ENCODE measurements at regions not wholly inside any gene's neighbourhood (a gene's known extent, or its start where the extent isn't known, plus 50 kb on each side); places are given as distances from the start of the nearest gene placed in this dataset.

GRCh38 chr9:31243386-31243785 lies 1141.1 kb upstream of the ACO1 start:
- no peak overlapping the region for H3K14ac ChIP-seq (ENCODE audit: low read length)
- H4K91ac ChIP-seq (ENCODE audit: low read depth, low read length): no peak overlapping the region
- H3K4me3 ChIP-seq (ENCODE audit: low read depth, low read length): no peak overlapping the region
- no peak overlapping the region for H3K23ac ChIP-seq (ENCODE audit: low read length)
- H2BK120ac ChIP-seq (ENCODE audit: insufficient read depth, low read length, poor library complexity): no peak overlapping the region
- WGBS (ENCODE audit: extremely low coverage, insufficient coverage, insufficient read length): no CpG with 5 or more reads among the region's 1 CpG
- H2BK12ac ChIP-seq (ENCODE audit: low read length): no peak overlapping the region
- no peaks in the 10 kb centered on the region for H3K9me3 ChIP-seq (ENCODE audit: insufficient read depth, low read depth, low read length)
- H4K12ac ChIP-seq (ENCODE audit: low read depth, low read length): no peak overlapping the region
- H3K9ac ChIP-seq (ENCODE audit: low read length): no peak overlapping the region
- no peak overlapping the region for H3K4ac ChIP-seq (ENCODE audit: low read depth, low read length)
- no peaks in the 10 kb centered on the region for H3K79me2 ChIP-seq (ENCODE audit: control insufficient read depth, insufficient read depth, low read length, poor library complexity)
- H3K4me1 ChIP-seq (ENCODE audit: control insufficient read depth in 1 of 2, insufficient read depth in 2 of 2, low read length in 2 of 2): no peaks in the 10 kb centered on the region
- H2AK5ac ChIP-seq (ENCODE audit: low read length): no peak overlapping the region
- no peak overlapping the region for H3K4me2 ChIP-seq (ENCODE audit: low read length)
- no peak overlapping the region for H2BK5ac ChIP-seq (ENCODE audit: low read depth, low read length, poor library complexity)
- H4K8ac ChIP-seq (ENCODE audit: low read depth, low read length): no peak overlapping the region
- no peak for DNase-seq
- H3K27me3 ChIP-seq (ENCODE audit: insufficient read depth, low read length): no peaks in the 10 kb centered on the region
- H3K36me3 ChIP-seq (ENCODE audit: control insufficient read depth in 1 of 2, insufficient read depth in 2 of 2, low read length in 2 of 2): no peaks in the 10 kb centered on the region
- no peak overlapping the region for H3K18ac ChIP-seq (ENCODE audit: low read length)
- H2AFZ ChIP-seq (ENCODE audit: insufficient read depth, low read length, poor library complexity): no peak overlapping the region
- H3K79me1 ChIP-seq (ENCODE audit: low read length): no peaks in the 10 kb centered on the region
- H3K27ac ChIP-seq (ENCODE audit: low read depth, low read length): no peak overlapping the region

- no peak overlapping the region for H3K18ac ChIP-seq (ENCODE audit: low read length)
- H3K4ac ChIP-seq (ENCODE audit: low read depth, low read length): no peak overlapping the region
- WGBS (ENCODE audit: extremely low coverage, insufficient coverage, insufficient read length): no CpG with 5 or more reads among the region's 1 CpG
- H3K14ac ChIP-seq (ENCODE audit: low read length): no peak overlapping the region
- no peak overlapping the region for H2AK5ac ChIP-seq (ENCODE audit: low read length)
- H2BK12ac ChIP-seq (ENCODE audit: low read length): no peak overlapping the region
- no peak overlapping the region for H4K8ac ChIP-seq (ENCODE audit: low read depth, low read length)
- H3K27ac ChIP-seq (ENCODE audit: low read depth, low read length): no peak overlapping the region
- H3K36me3 ChIP-seq (ENCODE audit: control insufficient read depth in 1 of 2, insufficient read depth in 2 of 2, low read length in 2 of 2): no peaks in the 10 kb centered on the region
- H4K12ac ChIP-seq (ENCODE audit: low read depth, low read length): no peak overlapping the region
- H2BK120ac ChIP-seq (ENCODE audit: insufficient read depth, low read length, poor library complexity): no peak overlapping the region
- no peaks in the 10 kb centered on the region for H3K9me3 ChIP-seq (ENCODE audit: insufficient read depth, low read depth, low read length)
- no peaks in the 10 kb centered on the region for H3K27me3 ChIP-seq (ENCODE audit: insufficient read depth, low read length)
- H3K4me1 ChIP-seq (ENCODE audit: control insufficient read depth in 1 of 2, insufficient read depth in 2 of 2, low read length in 2 of 2): no peaks in the 10 kb centered on the region
- H2AFZ ChIP-seq (ENCODE audit: insufficient read depth, low read length, poor library complexity): no peak overlapping the region
- H3K79me2 ChIP-seq (ENCODE audit: control insufficient read depth, insufficient read depth, low read length, poor library complexity): no peaks in the 10 kb centered on the region
- no peak overlapping the region for H4K91ac ChIP-seq (ENCODE audit: low read depth, low read length)
- no peak overlapping the region for H3K9ac ChIP-seq (ENCODE audit: low read length)
- H3K4me2 ChIP-seq (ENCODE audit: low read length): no peak overlapping the region
- H3K23ac ChIP-seq (ENCODE audit: low read length): no peak overlapping the region
- H2BK5ac ChIP-seq (ENCODE audit: low read depth, low read length, poor library complexity): no peak overlapping the region
- H3K79me1 ChIP-seq (ENCODE audit: low read length): no peaks in the 10 kb centered on the region
- H3K4me3 ChIP-seq (ENCODE audit: low read depth, low read length): no peak overlapping the region
- DNase-seq: no peak
Observed at GRCh38 chr9:31248156-31248555, 1136.3 kb upstream of the ACO1 start.

- H2AK5ac ChIP-seq (ENCODE audit: low read length): no peak overlapping the region
- H3K4ac ChIP-seq (ENCODE audit: low read depth, low read length): no peak overlapping the region
- H3K79me1 ChIP-seq (ENCODE audit: low read length): no peaks in the 10 kb centered on the region
- no peak overlapping the region for H2BK12ac ChIP-seq (ENCODE audit: low read length)
- no peaks in the 10 kb centered on the region for H3K4me1 ChIP-seq (ENCODE audit: control insufficient read depth in 1 of 2, insufficient read depth in 2 of 2, low read length in 2 of 2)
- H3K27me3 ChIP-seq (ENCODE audit: insufficient read depth, low read length): no peaks in the 10 kb centered on the region
- no peak overlapping the region for H3K27ac ChIP-seq (ENCODE audit: low read depth, low read length)
- no peak overlapping the region for H3K18ac ChIP-seq (ENCODE audit: low read length)
- no peaks in the 10 kb centered on the region for H3K79me2 ChIP-seq (ENCODE audit: control insufficient read depth, insufficient read depth, low read length, poor library complexity)
- H3K9ac ChIP-seq (ENCODE audit: low read length): no peak overlapping the region
- no CpG with 5 or more reads among the region's 2 CpGs for WGBS (ENCODE audit: extremely low coverage, insufficient coverage, insufficient read length)
- H4K8ac ChIP-seq (ENCODE audit: low read depth, low read length): no peak overlapping the region
- H2BK5ac ChIP-seq (ENCODE audit: low read depth, low read length, poor library complexity): no peak overlapping the region
- no peak overlapping the region for H2BK120ac ChIP-seq (ENCODE audit: insufficient read depth, low read length, poor library complexity)
- peaks cover 12% of the 10 kb centered on the region for H3K9me3 ChIP-seq (ENCODE audit: insufficient read depth, low read depth, low read length)
- H3K36me3 ChIP-seq (ENCODE audit: control insufficient read depth in 1 of 2, insufficient read depth in 2 of 2, low read length in 2 of 2): no peaks in the 10 kb centered on the region
- no peak overlapping the region for H4K91ac ChIP-seq (ENCODE audit: low read depth, low read length)
- H3K14ac ChIP-seq (ENCODE audit: low read length): no peak overlapping the region
- H3K4me3 ChIP-seq (ENCODE audit: low read depth, low read length): no peak overlapping the region
- no peak overlapping the region for H2AFZ ChIP-seq (ENCODE audit: insufficient read depth, low read length, poor library complexity)
- H3K4me2 ChIP-seq (ENCODE audit: low read length): no peak overlapping the region
- H4K12ac ChIP-seq (ENCODE audit: low read depth, low read length): no peak overlapping the region
- DNase-seq: no peak
- H3K23ac ChIP-seq (ENCODE audit: low read length): no peak overlapping the region
Observed at GRCh38 chr9:31251386-31251785, 1133.1 kb upstream of the ACO1 start.

GRCh38 chr9:31253800-31254762 lies 1130.4 kb upstream of the ACO1 start:
- H3K27me3 ChIP-seq (ENCODE audit: insufficient read depth, low read length): no peaks in the 10 kb centered on the region
- H3K27ac ChIP-seq (ENCODE audit: low read depth, low read length): no peak overlapping the region
- no peak overlapping the region for H2BK5ac ChIP-seq (ENCODE audit: low read depth, low read length, poor library complexity)
- H3K9ac ChIP-seq (ENCODE audit: low read length): no peak overlapping the region
- WGBS (ENCODE audit: extremely low coverage, insufficient coverage, insufficient read length): no CpG with 5 or more reads among the region's 73 CpGs
- DNase-seq: no peak
- H2BK12ac ChIP-seq (ENCODE audit: low read length): no peak overlapping the region
- no peak overlapping the region for H4K12ac ChIP-seq (ENCODE audit: low read depth, low read length)
- H3K79me1 ChIP-seq (ENCODE audit: low read length): no peaks in the 10 kb centered on the region
- H3K4me2 ChIP-seq (ENCODE audit: low read length): no peak overlapping the region
- no peaks in the 10 kb centered on the region for H3K4me1 ChIP-seq (ENCODE audit: control insufficient read depth in 1 of 2, insufficient read depth in 2 of 2, low read length in 2 of 2)
- H4K8ac ChIP-seq (ENCODE audit: low read depth, low read length): no peak overlapping the region
- H4K91ac ChIP-seq (ENCODE audit: low read depth, low read length): no peak overlapping the region
- H2AK5ac ChIP-seq (ENCODE audit: low read length): no peak overlapping the region
- H3K14ac ChIP-seq (ENCODE audit: low read length): no peak overlapping the region
- H3K36me3 ChIP-seq (ENCODE audit: control insufficient read depth in 1 of 2, insufficient read depth in 2 of 2, low read length in 2 of 2): no peaks in the 10 kb centered on the region
- H3K23ac ChIP-seq (ENCODE audit: low read length): no peak overlapping the region
- no peak overlapping the region for H2BK120ac ChIP-seq (ENCODE audit: insufficient read depth, low read length, poor library complexity)
- no peak overlapping the region for H3K18ac ChIP-seq (ENCODE audit: low read length)
- H3K4ac ChIP-seq (ENCODE audit: low read depth, low read length): no peak overlapping the region
- H2AFZ ChIP-seq (ENCODE audit: insufficient read depth, low read length, poor library complexity): no peak overlapping the region
- peak overlapping the region; percentile 28 for H3K4me3 ChIP-seq (ENCODE audit: low read depth, low read length)
- no peaks in the 10 kb centered on the region for H3K79me2 ChIP-seq (ENCODE audit: control insufficient read depth, insufficient read depth, low read length, poor library complexity)
- peaks cover 12% of the 10 kb centered on the region for H3K9me3 ChIP-seq (ENCODE audit: insufficient read depth, low read depth, low read length)
